ENCODE measurements at regions not wholly inside any gene's neighbourhood (a gene's known extent, or its start where the extent isn't known, plus 50 kb on each side); places are given as distances from the start of the nearest gene placed in this dataset.

GRCh38 chr12:85352016-85352415 is 72.0 kb downstream of the ALX1 start:
- in situ Hi-C loops (cut with HindIII; ENCODE audit: low sequenced_read_pairs), result no loop called here

GRCh38 chr12:85356596-85357385 is 76.8 kb downstream of the ALX1 start:
- DNase-seq (ENCODE audit: low spot score), result no peak
- in situ Hi-C loops (cut with HindIII; ENCODE audit: low sequenced_read_pairs), result no loop called here

More at GRCh38 chr12:85352016-85352415, 72.0 kb downstream of the ALX1 start:
- DNase-seq (ENCODE audit: low spot score), result no peak

- in situ Hi-C loops (cut with HindIII; ENCODE audit: low sequenced_read_pairs), result no loop called here
- no peak for DNase-seq (ENCODE audit: low spot score)
Measured at GRCh38 chr12:85357609-85358008, 77.6 kb downstream of the ALX1 start.

DNA sequence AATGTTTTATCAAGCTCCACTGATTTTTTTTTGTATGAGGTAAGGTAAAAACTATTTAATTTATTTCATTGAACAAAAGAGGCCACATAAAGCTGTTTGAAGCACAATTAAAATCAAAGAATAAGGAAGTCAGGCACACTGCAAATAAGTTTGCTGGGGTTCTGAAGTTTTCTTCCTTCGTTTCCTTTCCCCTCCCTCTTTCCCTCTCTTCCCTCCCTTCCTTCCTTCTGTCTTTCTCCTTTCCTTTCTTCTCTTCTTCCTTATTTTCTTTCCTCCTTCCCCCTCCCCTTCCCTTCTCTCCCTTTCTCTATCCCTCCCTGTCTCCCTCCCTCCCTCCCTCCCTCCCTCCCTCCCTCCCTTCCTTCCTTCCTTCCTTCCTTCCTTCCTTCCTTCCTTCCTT is 78.7 kb downstream of the ALX1 start:
- in situ Hi-C loops (cut with HindIII; ENCODE audit: low sequenced_read_pairs), result no loop called here
- DNase-seq (ENCODE audit: low spot score), result no peak

GRCh38 chr12:85363382-85364190 is 83.6 kb downstream of the ALX1 start:
- in situ Hi-C loops (cut with HindIII; ENCODE audit: low sequenced_read_pairs), result no loop called here

GRCh38 chr12:85367936-85368335 is 87.9 kb downstream of the ALX1 start:
- DNase-seq (ENCODE audit: low spot score), result no peak
- in situ Hi-C loops (cut with HindIII; ENCODE audit: low sequenced_read_pairs), result no loop called here

More at GRCh38 chr12:85363382-85364190, 83.6 kb downstream of the ALX1 start:
- no peak for DNase-seq (ENCODE audit: low spot score)

- in situ Hi-C loops (cut with HindIII; ENCODE audit: low sequenced_read_pairs), result no loop called here
- DNase-seq (ENCODE audit: low spot score), result no peak
Measured at GRCh38 chr12:85369365-85370154, 89.5 kb downstream of the ALX1 start.

DNA sequence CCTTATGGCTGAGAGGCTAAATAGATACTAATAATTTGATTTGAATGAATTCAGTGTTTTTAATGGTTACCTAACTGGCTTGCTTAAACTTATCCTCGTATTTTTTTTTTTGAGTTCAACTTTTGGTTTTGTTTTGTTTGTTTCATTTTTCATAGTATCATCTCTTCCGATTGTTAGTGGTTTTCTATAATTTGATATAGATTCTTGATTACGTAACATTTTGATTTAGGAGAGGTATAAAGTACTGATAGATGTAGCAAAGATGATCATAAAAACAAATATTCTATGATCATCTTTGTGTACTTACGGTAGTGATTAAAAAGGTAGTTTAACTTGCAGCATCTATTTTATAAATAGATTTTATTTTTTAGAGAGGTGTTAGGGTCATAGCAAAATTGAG is 93.0 kb downstream of the ALX1 start:
- in situ Hi-C loops (cut with HindIII; ENCODE audit: low sequenced_read_pairs), result no loop called here
- DNase-seq (ENCODE audit: low spot score), result no peak

- no peak for DNase-seq (ENCODE audit: low spot score)
- in situ Hi-C loops (cut with HindIII; ENCODE audit: low sequenced_read_pairs), result no loop called here
Measured at GRCh38 chr12:85374981-85375380, 95.0 kb downstream of the ALX1 start.

- in situ Hi-C loops (cut with HindIII; ENCODE audit: low sequenced_read_pairs), result no loop called here
Measured at GRCh38 chr12:85385406-85385805, 105.4 kb downstream of the ALX1 start.

DNA sequence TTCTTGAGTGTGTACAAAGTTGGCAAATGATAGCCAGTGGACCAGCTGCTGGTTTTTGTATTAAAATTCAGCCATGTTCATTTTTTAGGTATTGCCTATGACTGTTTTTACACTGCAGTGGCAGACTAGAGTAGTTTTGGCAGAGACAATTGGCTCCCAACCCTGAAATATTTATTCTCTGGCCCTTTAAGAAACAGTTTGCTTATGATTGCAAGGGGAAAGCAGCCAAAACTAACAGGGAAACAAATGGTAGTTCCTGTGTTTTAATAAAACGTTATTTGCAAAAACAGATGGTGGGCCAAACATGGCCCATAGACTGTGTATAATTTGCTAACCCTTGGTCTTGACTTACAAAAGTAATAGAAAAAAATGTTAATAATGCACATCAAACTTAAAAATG is 110.2 kb downstream of the ALX1 start:
- no peak for DNase-seq (ENCODE audit: low spot score)
- in situ Hi-C loops (cut with HindIII; ENCODE audit: low sequenced_read_pairs), result no loop called here

More at GRCh38 chr12:85385406-85385805, 105.4 kb downstream of the ALX1 start:
- DNase-seq (ENCODE audit: low spot score), result no peak

- in situ Hi-C loops (cut with HindIII; ENCODE audit: low sequenced_read_pairs), result no loop called here
- no peak for DNase-seq (ENCODE audit: low spot score)
Measured at GRCh38 chr12:85392508-85392907, 112.5 kb downstream of the ALX1 start.

- DNase-seq (ENCODE audit: low spot score), result no peak
- in situ Hi-C loops (cut with HindIII; ENCODE audit: low sequenced_read_pairs), result no loop called here
Measured at GRCh38 chr12:85393606-85394005, 113.6 kb downstream of the ALX1 start.

- DNase-seq (ENCODE audit: low spot score), result no peak
- in situ Hi-C loops (cut with HindIII; ENCODE audit: low sequenced_read_pairs), result no loop called here
Measured at GRCh38 chr12:85394065-85394464, 114.0 kb downstream of the ALX1 start.

- in situ Hi-C loops (cut with HindIII; ENCODE audit: low sequenced_read_pairs), result no loop called here
- no peak for DNase-seq (ENCODE audit: low spot score)
Measured at GRCh38 chr12:85394809-85395208, 114.8 kb downstream of the ALX1 start.

DNA sequence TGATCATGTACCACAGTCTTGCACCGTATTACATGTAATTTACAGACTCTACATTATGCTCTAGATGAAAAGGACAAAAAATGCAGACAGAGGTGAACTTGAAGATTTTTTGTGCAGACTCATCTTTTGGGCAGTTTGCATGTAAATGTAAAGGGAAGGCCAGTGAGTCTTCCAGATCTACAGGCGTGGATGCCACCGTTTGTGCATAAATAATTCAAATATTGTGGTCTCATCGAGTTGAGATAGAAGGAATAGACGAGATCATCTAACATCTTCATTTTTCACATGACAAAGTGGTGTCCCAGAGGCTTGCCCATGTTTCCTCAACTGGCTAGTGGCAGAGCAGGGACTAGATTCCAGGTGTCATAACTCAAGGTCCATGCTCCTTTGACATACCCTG is 125.2 kb downstream of the ALX1 start:
- DNase-seq (ENCODE audit: low spot score), result no peak
- in situ Hi-C loops (cut with HindIII; ENCODE audit: low sequenced_read_pairs), result no loop called here

DNA sequence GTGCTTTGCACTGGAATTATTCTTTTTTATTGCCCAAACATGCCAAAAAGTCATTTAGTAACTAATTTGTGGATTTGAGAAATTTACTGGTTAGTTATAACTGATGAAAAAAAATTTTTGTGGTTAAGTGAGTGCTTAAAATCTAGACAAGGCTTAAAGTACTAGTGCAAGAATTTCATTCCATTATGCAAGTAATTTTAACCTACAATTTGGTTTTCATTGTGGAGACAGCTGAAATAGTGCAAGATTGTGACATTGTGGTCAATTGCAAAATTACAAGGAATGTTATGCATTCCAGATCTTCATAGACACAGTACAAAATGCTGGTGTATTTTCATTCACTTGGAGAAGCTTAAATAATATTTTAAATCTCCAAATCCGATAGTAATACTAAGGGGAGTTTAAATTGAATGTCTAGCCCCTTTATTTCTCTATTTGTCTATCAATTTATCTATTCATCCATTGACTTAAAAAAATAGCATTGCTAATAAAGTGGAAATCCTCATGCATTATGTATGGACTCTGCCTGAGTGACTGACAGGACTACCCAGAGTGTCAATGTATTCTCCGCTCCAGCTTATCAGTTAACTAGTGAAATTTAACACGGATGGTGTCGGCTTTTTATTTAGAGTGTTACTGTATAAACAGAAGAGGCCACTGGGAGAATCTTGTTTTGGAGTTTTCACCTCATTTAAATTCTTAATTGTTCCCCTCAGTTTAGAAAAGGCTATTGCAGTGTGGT is 125.9 kb downstream of the ALX1 start:
- DNase-seq (ENCODE audit: low spot score), result no peak
- in situ Hi-C loops (cut with HindIII; ENCODE audit: low sequenced_read_pairs), result no loop called here

DNA sequence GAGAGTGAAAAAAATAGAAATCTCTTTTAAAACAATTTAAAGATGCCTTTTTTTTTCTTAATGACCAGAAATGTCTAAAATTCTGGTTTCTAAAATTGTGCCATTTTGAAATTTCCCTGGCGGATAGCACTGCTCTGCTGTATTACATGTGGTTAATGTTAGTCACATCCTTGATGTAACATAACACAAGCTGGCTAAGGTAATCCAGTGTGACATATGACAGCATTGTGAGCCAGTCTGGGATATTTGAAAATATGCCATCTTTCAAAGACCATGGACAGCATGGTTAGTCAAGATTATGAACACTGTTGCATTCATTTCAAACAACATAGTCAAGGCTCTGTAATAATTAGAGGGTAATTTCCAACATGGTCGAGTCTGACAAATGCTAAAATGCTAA is 133.2 kb downstream of the ALX1 start:
- in situ Hi-C loops (cut with HindIII; ENCODE audit: low sequenced_read_pairs), result no loop called here
- no peak for DNase-seq (ENCODE audit: low spot score)

GRCh38 chr12:85422762-85423161 is 142.7 kb downstream of the ALX1 start:
- DNase-seq (ENCODE audit: low spot score), result no peak
- in situ Hi-C loops (cut with HindIII; ENCODE audit: low sequenced_read_pairs), result no loop called here
